CD14-positive monocyte (primary cell): ENCODE measurements at regions not wholly inside any gene's neighbourhood (a gene's known extent, or its start where the extent isn't known, plus 50 kb on each side); places are given as distances from the start of the nearest gene placed in this dataset.

Experiments
- DNase-seq, 3 donors: peaks; one replicate each; pipeline ENCODE4 v3.0.0-alpha.2; 2011 to 2022
- H2AFZ ChIP-seq: 2 replicates; pipeline ENCODE4 v1.6.0; 2012; ENCODE audit warnings: mild to moderate bottlenecking, low read depth, low read length, inconsistent platforms; ENCODE audit not compliant: insufficient read depth, poor library complexity, severe bottlenecking
- H3K27ac ChIP-seq, 2 donors: 1 replicate in 1 of 2; 2 replicates in 1 of 2; pipeline ENCODE4 v1.5.1; 2012 to 2013; ENCODE audit warnings: low read length in 2 of 2, control low read depth in 1 of 2, inconsistent platforms in 1 of 2, low read depth in 1 of 2, mild to moderate bottlenecking in 1 of 2
- H3K27me3 ChIP-seq, 2 donors: one replicate each; pipeline versions ENCODE4 v1.6.0 to v1.6.1; 2011 to 2013; ENCODE audit warnings: low read length in 2 of 2; ENCODE audit not compliant: control insufficient read depth in 2 of 2, insufficient read depth in 2 of 2
- H3K36me3 ChIP-seq, 2 donors: replicated peaks in 1 of 2; 1 replicate in 1 of 2; 2 replicates in 1 of 2; pipeline versions ENCODE4 v1.5.1 to v1.6.1; 2012 to 2013; ENCODE audit warnings: low read length in 2 of 2, control low read depth in 1 of 2, inconsistent platforms in 1 of 2, mild to moderate bottlenecking in 1 of 2; ENCODE audit not compliant: insufficient read depth in 2 of 2, control insufficient read depth in 1 of 2
- H3K4me1 ChIP-seq, 2 donors: 1 replicate in 1 of 2; 2 replicates in 1 of 2; pipeline versions ENCODE4 v1.5.1 to v1.6.1; 2012 to 2013; ENCODE audit warnings: low read length in 2 of 2, control low read depth in 1 of 2, inconsistent platforms in 1 of 2, mild to moderate bottlenecking in 1 of 2, moderate library complexity in 1 of 2; ENCODE audit not compliant: insufficient read depth in 2 of 2, control insufficient read depth in 1 of 2
- H3K4me2 ChIP-seq: replicated peaks from 2 replicates; pipeline ENCODE3; 2012; ENCODE audit warnings: low read length, moderate library complexity, mild to moderate bottlenecking; ENCODE audit not compliant: poor library complexity, severe bottlenecking; ENCODE audit errors: extremely low read depth
- H3K4me3 ChIP-seq, 3 experiments: fragments of 200-600 bp in 1 of 3; sonication (generic) in 1 of 3; replicated peaks in 1 of 3; 1 replicate in 2 of 3; 2 replicates in 1 of 3; pipeline ENCODE4 v1.5.1; 2011 to 2013; ENCODE audit warnings: low read length in 3 of 3, mild to moderate bottlenecking in 3 of 3, control low read depth in 2 of 3, low read depth in 2 of 3, inconsistent platforms in 1 of 3, moderate library complexity in 1 of 3
- H3K79me2 ChIP-seq: 2 replicates; pipeline ENCODE4 v1.6.0; 2012; ENCODE audit warnings: mild to moderate bottlenecking, control low read depth, inconsistent platforms, low read length, moderate library complexity; ENCODE audit not compliant: insufficient read depth
- H3K9ac ChIP-seq: 2 replicates; pipeline ENCODE4 v1.6.0; 2017; ENCODE audit warnings: low read length, mild to moderate bottlenecking; ENCODE audit not compliant: insufficient read depth, poor library complexity, severe bottlenecking
- H3K9me3 ChIP-seq, 2 donors: replicated peaks in 1 of 2; 1 replicate in 1 of 2; 2 replicates in 1 of 2; pipeline versions ENCODE4 v1.5.1 to v1.6.1; 2012 to 2013; ENCODE audit warnings: low read length in 2 of 2, control low read depth in 1 of 2; ENCODE audit not compliant: control insufficient read depth in 1 of 2, insufficient read depth in 1 of 2
- H4K20me1 ChIP-seq: 2 replicates; pipeline ENCODE4 v1.6.0; 2012; ENCODE audit warnings: mild to moderate bottlenecking, low read length, control low read depth, moderate library complexity; ENCODE audit not compliant: insufficient read depth
- H3K27ac Mint-ChIP-seq, 7 donors: one replicate each; pipeline ENCODE4 v1.8.0; 2020; ENCODE audit warnings: mild to moderate bottlenecking in 7 of 7, mixed read lengths in 7 of 7, moderate library complexity in 6 of 7, inconsistent platforms in 2 of 7
- H3K27me3 Mint-ChIP-seq, 3 donors: one replicate each; pipeline ENCODE4 v1.8.0; 2021 to 2022; ENCODE audit warnings: low read depth in 3 of 3, mild to moderate bottlenecking in 3 of 3, mixed read lengths in 3 of 3, moderate library complexity in 3 of 3, inconsistent platforms in 1 of 3
- H3K36me3 Mint-ChIP-seq, 2 donors: one replicate each; pipeline ENCODE4 v1.8.0; 2020; ENCODE audit warnings: mixed read lengths in 2 of 2, inconsistent platforms in 1 of 2, mild to moderate bottlenecking in 1 of 2
- H3K4me1 Mint-ChIP-seq: one replicate; pipeline ENCODE4 v1.8.0; 2020; ENCODE audit warnings: mild to moderate bottlenecking, mixed read lengths
- H3K4me3 Mint-ChIP-seq, 2 donors: one replicate each; pipeline ENCODE4 v1.8.0; 2020; ENCODE audit warnings: mild to moderate bottlenecking in 2 of 2, mixed read lengths in 2 of 2, moderate library complexity in 1 of 2
- H3K9me3 Mint-ChIP-seq, 7 donors: one replicate each; pipeline ENCODE4 v1.8.0; 2020 to 2022; ENCODE audit warnings: mixed read lengths in 7 of 7, mild to moderate bottlenecking in 6 of 7, moderate library complexity in 6 of 7, inconsistent platforms in 2 of 7
- CTCF ChIP-seq: fragments of 200-600 bp; IDR thresholded peaks from one replicate; pipeline ENCODE4 v1.8.0; 2022; ENCODE audit warnings: antibody characterized with exemption, mild to moderate bottlenecking
- WGBS: methylation state at CpG from one replicate; pipeline ENCODE4 v1.1.5; 2013; ENCODE audit warnings: missing lambda C conversion rate; ENCODE audit not compliant: insufficient coverage; 5-methylcytosine and 5-hydroxymethylcytosine counted together
- intact Hi-C, 2 donors: fragments of 100-400 bp; cut with micrococcal nuclease; formaldehyde crosslinking; loops; one replicate each; pipeline versions ENCODE4 v1.15.0 to v1.15.1; 2023

GRCh38 chr20:22905658-22906057 lies 129.5 kb upstream of the SSTR4 start:
- Histone ChIP-seq H3K9ac (no peak overlapping the region), H3K4me3 (no peak overlapping the region), H3K9me3 (peaks cover 0 to 9% of the 10 kb centered on the region in 2 donors), H2AFZ (no peak overlapping the region), H3K36me3 (no peaks in the 10 kb centered on the region), H3K4me1 (no peaks in the 10 kb centered on the region), H3K79me2 (no peaks in the 10 kb centered on the region), H3K4me2 (no peak overlapping the region), H4K20me1 (no peaks in the 10 kb centered on the region), H3K27ac (no peak overlapping the region), H3K27me3 (peaks cover 6 to 7% of the 10 kb centered on the region in 2 donors)
- H3K4me1 Mint-ChIP-seq: no peaks in the 10 kb centered on the region
- H3K27me3 Mint-ChIP-seq: peaks cover 0 to 6% (median 0%) of the 10 kb centered on the region in 3 donors
- no peaks in the 10 kb centered on the region for H3K36me3 Mint-ChIP-seq
- H3K9me3 Mint-ChIP-seq: peaks cover 9 to 23% (median 17%) of the 10 kb centered on the region in 7 donors
- no peak for TF ChIP-seq CTCF
- no peak overlapping the region for H3K4me3 Mint-ChIP-seq
- intact Hi-C loops: no loop called here
- WGBS: 77% methylated on average over 10 of the region's 10 CpGs
- H3K27ac Mint-ChIP-seq: no peak overlapping the region
- no peak for DNase-seq

GRCh38 chr20:22908437-22908836 lies 126.7 kb upstream of the SSTR4 start:
- Histone ChIP-seq H3K27ac (no peak overlapping the region), H3K79me2 (no peaks in the 10 kb centered on the region), H3K27me3 (peaks cover 6 to 7% of the 10 kb centered on the region in 2 donors), H2AFZ (no peak overlapping the region), H3K4me3 (no peak overlapping the region), H4K20me1 (no peaks in the 10 kb centered on the region), H3K9ac (no peak overlapping the region), H3K4me1 (no peaks in the 10 kb centered on the region), H3K9me3 (no peaks in the 10 kb centered on the region), H3K4me2 (no peak overlapping the region), H3K36me3 (no peaks in the 10 kb centered on the region)
- intact Hi-C loops: no loop called here
- DNase-seq: no peak
- H3K36me3 Mint-ChIP-seq: no peaks in the 10 kb centered on the region
- no peak overlapping the region for H3K27ac Mint-ChIP-seq
- no peaks in the 10 kb centered on the region for H3K4me1 Mint-ChIP-seq
- TF ChIP-seq CTCF: no peak
- 0% methylated on average over 1 of the region's 3 CpGs for WGBS
- H3K9me3 Mint-ChIP-seq: peaks cover 0 to 6% (median 2%) of the 10 kb centered on the region in 7 donors
- peaks cover 2 to 9% (median 2%) of the 10 kb centered on the region in 3 donors for H3K27me3 Mint-ChIP-seq
- no peak overlapping the region for H3K4me3 Mint-ChIP-seq
